ENCODE measurements at regions not wholly inside any gene's neighbourhood (a gene's known extent, or its start where the extent isn't known, plus 50 kb on each side); places are given as distances from the start of the nearest gene placed in this dataset.

DNA sequence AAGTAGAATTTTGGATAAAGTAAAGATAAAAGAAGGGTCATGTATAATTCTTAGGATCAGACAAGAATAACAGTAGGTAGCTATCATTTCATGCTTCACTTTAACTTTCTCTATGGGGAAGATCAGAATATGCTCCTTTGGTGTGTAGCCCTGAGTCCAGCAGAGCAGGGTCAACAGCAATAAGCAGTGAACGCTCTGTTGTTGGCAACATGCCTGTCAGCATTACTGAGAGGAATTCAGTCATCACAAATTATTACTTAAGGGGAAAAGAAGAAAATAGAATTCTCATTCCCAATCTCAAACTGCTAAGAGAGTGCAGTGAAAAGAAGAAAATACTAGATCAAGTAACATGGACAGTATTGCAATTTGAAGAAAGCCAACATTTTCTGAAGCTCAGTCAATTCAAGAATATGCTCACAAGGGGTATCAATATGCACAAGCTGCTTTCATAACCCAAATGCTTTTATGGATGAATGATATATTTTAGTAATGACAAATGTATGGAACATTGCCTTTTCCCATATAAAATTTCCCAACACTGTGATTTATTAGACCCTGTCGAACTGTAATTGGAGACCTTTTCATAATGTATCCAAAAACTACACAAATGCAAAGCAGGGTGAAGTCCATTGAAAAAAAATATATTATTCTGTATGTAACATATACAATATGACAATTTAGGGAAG, 1359.4 kb downstream of the EFNA5 start:
- TF ChIP-seq CTCF (conservative IDR thresholded peaks at IDR 0.05 in 1 of 2, IDR thresholded peaks at IDR 0.05 in 1 of 2; ENCODE audit: extremely low read depth in 1 of 2, insufficient read depth in 1 of 2, low read depth in 1 of 2, low read length in 2 of 2): no peak
- TF ChIP-seq EZH2 (IDR thresholded peaks at IDR 0.05; ENCODE audit: borderline replicate concordance, low read length): no peak

All from mammary epithelial cell (primary cell).